Stomach (tissue), 4 donors: ENCODE measurements at regions not wholly inside any gene's neighbourhood (a gene's known extent, or its start where the extent isn't known, plus 50 kb on each side); places are given as distances from the start of the nearest gene placed in this dataset.

Experiments
- POLR2A ChIP-seq, 4 donors: fragments of 450-650 bp; IDR thresholded peaks; one replicate each; pipeline ENCODE4 v1.6.1; 2016; ENCODE audit warnings: antibody characterized with exemption in 4 of 4, control low read depth in 2 of 4, mild to moderate bottlenecking in 1 of 4, moderate library complexity in 1 of 4
- POLR2AphosphoS5 ChIP-seq, 3 donors: sonication (generic); formaldehyde crosslinking; IDR thresholded peaks; one replicate each; pipeline ENCODE4 v1.6.1; 2016; ENCODE audit warnings: antibody characterized with exemption in 3 of 3
- TF ChIP-seq, protein P1 (sequence below), 7 experiments: fragments of 450-650 bp in 4 of 7; fragments of 200-600 bp in 3 of 7; sonication (generic) in 3 of 7; IDR thresholded peaks; one replicate each; pipeline ENCODE4 v1.5.1; 2016 to 2019; ENCODE audit warnings: antibody characterized with exemption in 7 of 7, control low read depth in 2 of 7, mild to moderate bottlenecking in 1 of 7

DNA sequence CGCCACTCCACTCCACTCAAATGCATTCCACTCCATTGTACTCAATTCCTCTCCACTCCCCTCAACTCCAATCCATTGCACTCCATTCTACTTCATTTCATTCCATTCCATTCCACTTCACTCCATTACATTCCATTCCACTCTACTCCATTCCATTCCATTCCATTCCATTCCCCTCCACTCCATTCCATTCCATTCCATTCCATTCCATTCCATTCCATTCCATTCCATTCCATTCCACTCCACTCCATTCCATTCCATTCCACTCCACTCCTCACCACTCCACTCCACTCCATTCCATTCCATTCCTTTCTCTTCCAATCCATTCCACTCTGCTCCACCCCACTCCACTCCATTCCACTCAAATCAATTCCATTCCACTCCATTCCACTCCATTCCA, 1459.9 kb downstream of the TSPY10 start:
- TF ChIP-seq POLR2AphosphoS5 (IDR thresholded peaks at IDR 0.05): no peak
- TF ChIP-seq, protein P1, sequence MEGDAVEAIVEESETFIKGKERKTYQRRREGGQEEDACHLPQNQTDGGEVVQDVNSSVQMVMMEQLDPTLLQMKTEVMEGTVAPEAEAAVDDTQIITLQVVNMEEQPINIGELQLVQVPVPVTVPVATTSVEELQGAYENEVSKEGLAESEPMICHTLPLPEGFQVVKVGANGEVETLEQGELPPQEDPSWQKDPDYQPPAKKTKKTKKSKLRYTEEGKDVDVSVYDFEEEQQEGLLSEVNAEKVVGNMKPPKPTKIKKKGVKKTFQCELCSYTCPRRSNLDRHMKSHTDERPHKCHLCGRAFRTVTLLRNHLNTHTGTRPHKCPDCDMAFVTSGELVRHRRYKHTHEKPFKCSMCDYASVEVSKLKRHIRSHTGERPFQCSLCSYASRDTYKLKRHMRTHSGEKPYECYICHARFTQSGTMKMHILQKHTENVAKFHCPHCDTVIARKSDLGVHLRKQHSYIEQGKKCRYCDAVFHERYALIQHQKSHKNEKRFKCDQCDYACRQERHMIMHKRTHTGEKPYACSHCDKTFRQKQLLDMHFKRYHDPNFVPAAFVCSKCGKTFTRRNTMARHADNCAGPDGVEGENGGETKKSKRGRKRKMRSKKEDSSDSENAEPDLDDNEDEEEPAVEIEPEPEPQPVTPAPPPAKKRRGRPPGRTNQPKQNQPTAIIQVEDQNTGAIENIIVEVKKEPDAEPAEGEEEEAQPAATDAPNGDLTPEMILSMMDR (IDR thresholded peaks at IDR 0.05): no peak
- no peak for TF ChIP-seq POLR2A (IDR thresholded peaks at IDR 0.05)
